GM12878 (cell line): ENCODE measurements at regions not wholly inside any gene's neighbourhood (a gene's known extent, or its start where the extent isn't known, plus 50 kb on each side); places are given as distances from the start of the nearest gene placed in this dataset.

Experiments used
- ATAC-seq: fragments of 200-7000 bp; cut with Tn5 transposase; 3 replicates; pipeline ENCODE4 v1.9.1; 2020; ENCODE audit warnings: mild to moderate bottlenecking, moderate library complexity
- BruUV-seq: library from RNA; stranded (reverse); fragments of 400-500 nt; replicated peaks from 2 replicates; lab custom pipeline; 2021; lab: Mats Ljungman, UMichigan
- CTCF ChIA-PET: fragments of 300-600 bp; sonication (Branson Sonifier 250); formaldehyde crosslinking; extraction: SDS; loops from one replicate; lab custom pipeline; 2021; ENCODE audit warnings: inconsistent platforms; lab: Yijun Ruan, JAX
- POLR2A ChIA-PET: fragments of 350-600 bp; formaldehyde crosslinking; extraction: SDS; loops from one replicate; lab custom pipeline; 2021; ENCODE audit warnings: inconsistent platforms; lab: Charles Lee
- RAD21 ChIA-PET: fragments of 300-600 bp; sonication (Branson Sonifier 250); formaldehyde crosslinking; loops from one replicate; lab custom pipeline; 2023; ENCODE audit warnings: antibody characterized with exemption; ENCODE audit not compliant: unreplicated experiment; lab: Charles Lee
- SMC1A ChIA-PET: fragments of 300-600 bp; sonication (Branson Sonifier 250); formaldehyde crosslinking; loops from one replicate; lab custom pipeline; 2023; ENCODE audit not compliant: unreplicated experiment, uncharacterized antibody; lab: Charles Lee
- DNase-seq: peaks from one replicate; pipeline ENCODE4 v3.0.0-alpha.2; 2011; ENCODE audit warnings: low read depth, low spot score
- FAIRE-seq: peaks from 3 replicates; lab custom pipeline; 2011; peaks lifted over from hg19 to GRCh38; lab: Jason Lieb, UNC
- H2AFZ ChIP-seq: 2 replicates; pipeline ENCODE4 v1.6.0; 2011; ENCODE audit warnings: low read depth, low read length, control low read depth; ENCODE audit not compliant: control insufficient read depth
- H3K27ac ChIP-seq: 2 replicates; pipeline ENCODE4 v1.5.1; 2011; ENCODE audit warnings: control low read depth; ENCODE audit not compliant: control insufficient read depth, insufficient read depth
- H3K27me3 ChIP-seq, 2 experiments: replicated peaks in 1 of 2; 2 replicates each; pipeline versions ENCODE4 v1.6.0 to v1.6.1; 2011; ENCODE audit warnings: low read length in 1 of 2; ENCODE audit not compliant: control insufficient read depth in 2 of 2, insufficient read depth in 2 of 2
- H3K36me3 ChIP-seq, 2 experiments: 2 replicates each; pipeline ENCODE4 v1.5.1; 2011; ENCODE audit warnings: low read length in 1 of 2; ENCODE audit not compliant: control insufficient read depth in 2 of 2, insufficient read depth in 2 of 2
- H3K4me1 ChIP-seq: 2 replicates; pipeline ENCODE4 v1.6.1; 2011; ENCODE audit warnings: mild to moderate bottlenecking, low read length, moderate library complexity, mixed read lengths; ENCODE audit not compliant: control insufficient read depth, insufficient read depth
- H3K4me2 ChIP-seq: 2 replicates; pipeline ENCODE4 v1.6.0; 2011; ENCODE audit warnings: control low read depth; ENCODE audit not compliant: control insufficient read depth, insufficient read depth
- H3K4me3 ChIP-seq: fragments of 200-600 bp; sonication (generic); 2 replicates; pipeline ENCODE4 v1.5.1; 2016
- H3K79me2 ChIP-seq: 2 replicates; pipeline ENCODE4 v1.6.0; 2011; ENCODE audit warnings: low read length; ENCODE audit not compliant: control insufficient read depth, insufficient read depth
- H3K9ac ChIP-seq: 2 replicates; pipeline ENCODE4 v1.8.0; 2011; ENCODE audit warnings: low read length, control low read depth, mixed read lengths; ENCODE audit not compliant: control insufficient read depth, insufficient read depth
- H3K9me3 ChIP-seq: replicated peaks from 3 replicates; pipeline ENCODE4 v1.5.1; 2011; ENCODE audit warnings: mild to moderate bottlenecking, low read length; ENCODE audit not compliant: control insufficient read depth, insufficient read depth
- H4K20me1 ChIP-seq: 2 replicates; pipeline ENCODE4 v1.6.0; 2011; ENCODE audit not compliant: control insufficient read depth, insufficient read depth
- BHLHE40 ChIP-seq, 2 experiments: fragments of 450-650 bp in 1 of 2; IDR thresholded peaks; 2 replicates each; pipeline ENCODE4 v1.6.1; 2011 to 2017; ENCODE audit warnings: low read depth in 2 of 2, borderline replicate concordance in 1 of 2, improper control_type of control experiment in 1 of 2, low read length in 1 of 2, mild to moderate bottlenecking in 1 of 2
- STAT1 ChIP-seq: fragments of 450-650 bp; conservative IDR thresholded peaks from 2 replicates; pipeline ENCODE4 v1.6.1; 2014; ENCODE audit warnings: antibody characterized with exemption, mild to moderate bottlenecking
- WGBS: methylation state at CpG from one replicate; pipeline ENCODE4 v1.1.6; 2016; ENCODE audit warnings: low lambda C conversion rate; ENCODE audit not compliant: insufficient replicate concordance, insufficient coverage; ENCODE audit errors: missing lambda C conversion rate; 5-methylcytosine and 5-hydroxymethylcytosine counted together
- in situ Hi-C: fragments of 300-500 bp; cut with MboI; formaldehyde crosslinking; loops from 9 replicates; pipeline ENCODE4 v1.14.3; 2018; ENCODE audit warnings: mixed read lengths
- intact Hi-C: fragments of 100-400 bp; cut with micrococcal nuclease; formaldehyde crosslinking; loops from one replicate; pipeline ENCODE4 v1.14.2; 2022; ENCODE audit not compliant: unreplicated experiment
- TF ChIP-seq, protein P1 (sequence below): IDR thresholded peaks from 2 replicates; pipeline ENCODE4 v1.6.1; 2012; ENCODE audit warnings: improper control_type of control experiment, low read depth, low read length; ENCODE audit not compliant: insufficient replicate concordance
- TF ChIP-seq, protein P2 (sequence below): IDR thresholded peaks from 2 replicates; pipeline ENCODE4 v1.6.1; 2012; ENCODE audit warnings: mild to moderate bottlenecking, low read depth, low read length

DNA sequence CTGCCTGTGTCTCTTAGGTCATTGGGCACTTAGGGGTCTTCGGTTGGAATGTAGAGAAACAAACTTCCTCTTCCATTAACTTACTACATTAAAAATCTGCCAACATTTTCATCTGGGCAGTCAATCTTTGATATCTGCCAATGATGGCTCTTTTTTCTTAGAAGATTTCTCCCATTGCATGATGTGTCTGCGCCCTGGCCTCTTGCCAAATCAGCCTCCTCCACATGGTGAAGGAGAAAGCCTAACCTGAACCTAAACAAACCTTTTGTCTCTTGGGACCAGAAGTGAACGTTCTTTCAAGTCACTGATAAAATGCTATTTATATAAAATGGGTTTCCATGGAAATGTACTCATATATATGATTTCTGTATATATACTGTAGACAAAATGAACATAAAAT is 998.9 kb upstream of the GJE1 start (continued):
- TF ChIP-seq, protein P1, sequence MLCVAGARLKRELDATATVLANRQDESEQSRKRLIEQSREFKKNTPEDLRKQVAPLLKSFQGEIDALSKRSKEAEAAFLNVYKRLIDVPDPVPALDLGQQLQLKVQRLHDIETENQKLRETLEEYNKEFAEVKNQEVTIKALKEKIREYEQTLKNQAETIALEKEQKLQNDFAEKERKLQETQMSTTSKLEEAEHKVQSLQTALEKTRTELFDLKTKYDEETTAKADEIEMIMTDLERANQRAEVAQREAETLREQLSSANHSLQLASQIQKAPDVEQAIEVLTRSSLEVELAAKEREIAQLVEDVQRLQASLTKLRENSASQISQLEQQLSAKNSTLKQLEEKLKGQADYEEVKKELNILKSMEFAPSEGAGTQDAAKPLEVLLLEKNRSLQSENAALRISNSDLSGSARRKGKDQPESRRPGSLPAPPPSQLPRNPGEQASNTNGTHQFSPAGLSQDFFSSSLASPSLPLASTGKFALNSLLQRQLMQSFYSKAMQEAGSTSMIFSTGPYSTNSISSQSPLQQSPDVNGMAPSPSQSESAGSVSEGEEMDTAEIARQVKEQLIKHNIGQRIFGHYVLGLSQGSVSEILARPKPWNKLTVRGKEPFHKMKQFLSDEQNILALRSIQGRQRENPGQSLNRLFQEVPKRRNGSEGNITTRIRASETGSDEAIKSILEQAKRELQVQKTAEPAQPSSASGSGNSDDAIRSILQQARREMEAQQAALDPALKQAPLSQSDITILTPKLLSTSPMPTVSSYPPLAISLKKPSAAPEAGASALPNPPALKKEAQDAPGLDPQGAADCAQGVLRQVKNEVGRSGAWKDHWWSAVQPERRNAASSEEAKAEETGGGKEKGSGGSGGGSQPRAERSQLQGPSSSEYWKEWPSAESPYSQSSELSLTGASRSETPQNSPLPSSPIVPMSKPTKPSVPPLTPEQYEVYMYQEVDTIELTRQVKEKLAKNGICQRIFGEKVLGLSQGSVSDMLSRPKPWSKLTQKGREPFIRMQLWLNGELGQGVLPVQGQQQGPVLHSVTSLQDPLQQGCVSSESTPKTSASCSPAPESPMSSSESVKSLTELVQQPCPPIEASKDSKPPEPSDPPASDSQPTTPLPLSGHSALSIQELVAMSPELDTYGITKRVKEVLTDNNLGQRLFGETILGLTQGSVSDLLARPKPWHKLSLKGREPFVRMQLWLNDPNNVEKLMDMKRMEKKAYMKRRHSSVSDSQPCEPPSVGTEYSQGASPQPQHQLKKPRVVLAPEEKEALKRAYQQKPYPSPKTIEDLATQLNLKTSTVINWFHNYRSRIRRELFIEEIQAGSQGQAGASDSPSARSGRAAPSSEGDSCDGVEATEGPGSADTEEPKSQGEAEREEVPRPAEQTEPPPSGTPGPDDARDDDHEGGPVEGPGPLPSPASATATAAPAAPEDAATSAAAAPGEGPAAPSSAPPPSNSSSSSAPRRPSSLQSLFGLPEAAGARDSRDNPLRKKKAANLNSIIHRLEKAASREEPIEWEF, result no peak

DNA sequence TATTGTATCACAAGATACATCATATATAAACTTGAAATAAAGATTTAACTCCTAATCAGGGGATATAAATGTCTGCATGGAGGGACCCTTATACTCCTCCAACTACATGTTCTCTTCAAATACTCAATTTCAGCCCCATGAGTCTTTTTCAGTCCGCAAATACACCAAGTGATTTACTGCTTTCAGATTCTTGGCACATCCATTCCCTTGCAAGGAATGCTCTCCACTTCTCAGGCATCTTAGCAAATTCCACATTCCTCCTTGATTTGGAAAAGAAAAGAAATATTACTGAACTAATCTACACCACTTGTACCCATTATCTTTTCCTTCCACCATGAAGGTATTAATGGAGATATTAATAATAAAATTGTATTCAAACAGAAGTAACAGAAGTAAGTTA is 999.4 kb upstream of the GJE1 start:
- ChIA-PET RAD21 (no interaction called here), CTCF (interaction anchor here (0.6 kb wide), 1 partner anchor 33 kb away, joined by 3 read pairs; no protein-coding TSS in a partner anchor), SMC1A (interaction anchor here (0.9 kb wide), 1 partner anchor 118 kb away, joined by 3 read pairs; no protein-coding TSS in a partner anchor), POLR2A (no interaction called here)
- no peak overlapping the region for H2AFZ ChIP-seq
- no peaks in the 10 kb centered on the region for H3K27me3 ChIP-seq
- BruUV-seq, result no TSS peak
- FAIRE-seq (no peak), ATAC-seq (no peak)
- H3K36me3 ChIP-seq, result no peaks in the 10 kb centered on the region
- intact Hi-C loops, result no loop called here
- in situ Hi-C loops, result no loop called here
- TF ChIP-seq, protein P2, sequence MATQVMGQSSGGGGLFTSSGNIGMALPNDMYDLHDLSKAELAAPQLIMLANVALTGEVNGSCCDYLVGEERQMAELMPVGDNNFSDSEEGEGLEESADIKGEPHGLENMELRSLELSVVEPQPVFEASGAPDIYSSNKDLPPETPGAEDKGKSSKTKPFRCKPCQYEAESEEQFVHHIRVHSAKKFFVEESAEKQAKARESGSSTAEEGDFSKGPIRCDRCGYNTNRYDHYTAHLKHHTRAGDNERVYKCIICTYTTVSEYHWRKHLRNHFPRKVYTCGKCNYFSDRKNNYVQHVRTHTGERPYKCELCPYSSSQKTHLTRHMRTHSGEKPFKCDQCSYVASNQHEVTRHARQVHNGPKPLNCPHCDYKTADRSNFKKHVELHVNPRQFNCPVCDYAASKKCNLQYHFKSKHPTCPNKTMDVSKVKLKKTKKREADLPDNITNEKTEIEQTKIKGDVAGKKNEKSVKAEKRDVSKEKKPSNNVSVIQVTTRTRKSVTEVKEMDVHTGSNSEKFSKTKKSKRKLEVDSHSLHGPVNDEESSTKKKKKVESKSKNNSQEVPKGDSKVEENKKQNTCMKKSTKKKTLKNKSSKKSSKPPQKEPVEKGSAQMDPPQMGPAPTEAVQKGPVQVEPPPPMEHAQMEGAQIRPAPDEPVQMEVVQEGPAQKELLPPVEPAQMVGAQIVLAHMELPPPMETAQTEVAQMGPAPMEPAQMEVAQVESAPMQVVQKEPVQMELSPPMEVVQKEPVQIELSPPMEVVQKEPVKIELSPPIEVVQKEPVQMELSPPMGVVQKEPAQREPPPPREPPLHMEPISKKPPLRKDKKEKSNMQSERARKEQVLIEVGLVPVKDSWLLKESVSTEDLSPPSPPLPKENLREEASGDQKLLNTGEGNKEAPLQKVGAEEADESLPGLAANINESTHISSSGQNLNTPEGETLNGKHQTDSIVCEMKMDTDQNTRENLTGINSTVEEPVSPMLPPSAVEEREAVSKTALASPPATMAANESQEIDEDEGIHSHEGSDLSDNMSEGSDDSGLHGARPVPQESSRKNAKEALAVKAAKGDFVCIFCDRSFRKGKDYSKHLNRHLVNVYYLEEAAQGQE, result no peak
- TF ChIP-seq STAT1, result no peak
- no peak for TF ChIP-seq BHLHE40 (IDR thresholded peaks at IDR 0.05; ENCODE audit: borderline replicate concordance in 1 of 2, low read depth in 2 of 2, low read length in 1 of 2)
- TF ChIP-seq, all 136 proteins: peak for 0
- 12% methylated on average over 1 of the region's 1 CpG for WGBS
- Histone ChIP-seq H3K9me3 (no peaks in the 10 kb centered on the region), H3K4me2 (no peak overlapping the region), H3K4me3 (no peak overlapping the region), H3K9ac (no peak overlapping the region), H3K4me1 (no peaks in the 10 kb centered on the region), H4K20me1 (no peaks in the 10 kb centered on the region), H3K79me2 (no peaks in the 10 kb centered on the region), H3K27ac (no peak overlapping the region)
- no peak for DNase-seq
